K562 (cell line): ENCODE measurements at regions not wholly inside any gene's neighbourhood (a gene's known extent, or its start where the extent isn't known, plus 50 kb on each side); places are given as distances from the start of the nearest gene placed in this dataset.

Experiments used
- ATAC-seq: fragments of 200-7000 bp; cut with Tn5 transposase; 3 replicates; pipeline ENCODE4 v1.9.1; 2020; ENCODE audit warnings: moderate library complexity
- BruUV-seq: library from RNA; stranded (reverse); fragments of 400-500 nt; replicated peaks from 2 replicates; lab custom pipeline; 2021; lab: Mats Ljungman, UMichigan
- CTCF ChIA-PET: fragments of 300-600 bp; formaldehyde crosslinking; extraction: SDS; loops from one replicate; lab custom pipeline; 2021; ENCODE audit warnings: low intra/inter-chr PET ratio; lab: Yijun Ruan, JAX
- POLR2A ChIA-PET: fragments of 300-600, 350-650 bp; sonication (Branson Sonifier 250); formaldehyde crosslinking; extraction: SDS; loops from one replicate; lab custom pipeline; 2021; ENCODE audit warnings: antibody characterized with exemption, inconsistent platforms; lab: Yijun Ruan, JAX
- DNase-seq, 4 experiments: peaks; one replicate each; pipeline versions ENCODE4 v3.0.0 to v3.0.0-alpha.2; 2011 to 2018; ENCODE audit warnings: low spot score in 3 of 4, mixed read lengths in 3 of 4; ENCODE audit errors: extremely low read depth in 1 of 4
- FAIRE-seq: peaks from 2 replicates; lab custom pipeline; 2011; peaks lifted over from hg19 to GRCh38; lab: Jason Lieb, UNC
- H2AFZ ChIP-seq: 2 replicates; pipeline ENCODE4 v1.6.0; 2011; ENCODE audit warnings: low read depth, low read length, control low read depth, inconsistent platforms
- H3K27ac ChIP-seq: fragments of 200-600 bp; 3 replicates; pipeline ENCODE4 v1.8.0; 2011; ENCODE audit warnings: low read depth, mild to moderate bottlenecking, control low read depth, inconsistent platforms, low read length, moderate library complexity, mixed read lengths; ENCODE audit errors: extremely low read depth
- H3K27me3 ChIP-seq, 2 experiments: fragments of 300-600 bp in 1 of 2; 2 replicates in 1 of 2; 3 replicates in 1 of 2; pipeline versions ENCODE4 v1.6.0 to v1.8.0; 2011; ENCODE audit warnings: inconsistent platforms in 2 of 2, low read length in 2 of 2, mild to moderate bottlenecking in 1 of 2, mixed read lengths in 1 of 2, moderate library complexity in 1 of 2; ENCODE audit not compliant: control insufficient read depth in 2 of 2, insufficient read depth in 2 of 2
- H3K36me3 ChIP-seq: fragments of 300-600 bp; 3 replicates; pipeline ENCODE4 v1.8.0; 2011; ENCODE audit warnings: mild to moderate bottlenecking, low read length, inconsistent platforms; ENCODE audit not compliant: control insufficient read depth, insufficient read depth
- H3K4me1 ChIP-seq, 2 experiments: fragments of 200-600 bp in 1 of 2; replicated peaks in 1 of 2; 2 replicates in 1 of 2; 3 replicates in 1 of 2; pipeline versions ENCODE4 v1.5.1 to v1.8.0; 2011; ENCODE audit warnings: inconsistent platforms in 2 of 2, low read length in 2 of 2, mild to moderate bottlenecking in 1 of 2, mixed read lengths in 1 of 2, moderate library complexity in 1 of 2; ENCODE audit not compliant: control insufficient read depth in 2 of 2, insufficient read depth in 2 of 2
- H3K4me2 ChIP-seq: 2 replicates; pipeline ENCODE4 v1.6.1; 2011; ENCODE audit warnings: low read length, control low read depth, inconsistent platforms, mixed read lengths; ENCODE audit not compliant: insufficient read depth
- H3K4me3 ChIP-seq: fragments of 200-600 bp; sonication (generic), shearing (Covaris generic); 2 replicates; pipeline ENCODE4 v1.5.1; 2016; ENCODE audit warnings: control low read depth, inconsistent platforms
- H3K79me2 ChIP-seq: fragments of 200-600 bp; 3 replicates; pipeline ENCODE4 v1.8.0; 2011; ENCODE audit warnings: low read length, inconsistent platforms; ENCODE audit not compliant: control insufficient read depth, insufficient read depth
- H3K9ac ChIP-seq, 2 experiments: 2 replicates each; pipeline versions ENCODE4 v1.6.0 to v1.6.1; 2011; ENCODE audit warnings: low read depth in 2 of 2, low read length in 2 of 2, control low read depth in 1 of 2, inconsistent platforms in 1 of 2, mild to moderate bottlenecking in 1 of 2, mixed read lengths in 1 of 2; ENCODE audit not compliant: insufficient read depth in 1 of 2
- H3K9me1 ChIP-seq: one replicate; pipeline ENCODE4 v1.6.0; 2011; ENCODE audit warnings: inconsistent platforms, mild to moderate bottlenecking, low read length, moderate library complexity; ENCODE audit not compliant: control insufficient read depth, insufficient read depth
- H3K9me3 ChIP-seq: replicated peaks from 2 replicates; pipeline ENCODE4 v1.5.1; 2011; ENCODE audit warnings: low read depth, low read length, inconsistent platforms; ENCODE audit not compliant: control insufficient read depth, insufficient read depth
- H4K20me1 ChIP-seq: replicated peaks from 2 replicates; pipeline ENCODE4 v1.6.1; 2011; ENCODE audit warnings: low read length, inconsistent platforms, mixed read lengths; ENCODE audit not compliant: control insufficient read depth, insufficient read depth
- BACH1 ChIP-seq: fragments of 200-800 bp; sonication (Bioruptor generic); IDR thresholded peaks from 2 replicates; pipeline ENCODE4 v1.6.1; 2016; ENCODE audit warnings: missing genetic modification characterization, missing compliant biosample characterization
- BHLHE40 ChIP-seq: IDR thresholded peaks from 2 replicates; pipeline ENCODE4 v1.6.1; 2011; ENCODE audit warnings: low read length, improper control_type of control experiment
- CCAR2 ChIP-seq: fragments of 200-400 bp; formaldehyde crosslinking; IDR thresholded peaks from 2 replicates; pipeline ENCODE4 v1.6.1; 2017; ENCODE audit warnings: mild to moderate bottlenecking, low read depth, low read length
- CREB3L1 ChIP-seq: fragments of 450-650 bp; IDR thresholded peaks from 2 replicates; pipeline ENCODE4 v1.6.1; 2014; ENCODE audit warnings: low read depth, mild to moderate bottlenecking, moderate library complexity, borderline replicate concordance
- ESRRA ChIP-seq: fragments of 450-650 bp; IDR thresholded peaks from 2 replicates; pipeline ENCODE4 v1.6.1; 2014; ENCODE audit warnings: low read depth, mild to moderate bottlenecking, moderate library complexity, borderline replicate concordance
- FOXJ2 ChIP-seq: fragments of 200-800 bp; sonication (Bioruptor generic); IDR thresholded peaks from 2 replicates; pipeline ENCODE4 v1.6.1; 2016; ENCODE audit warnings: missing genetic modification characterization, missing compliant biosample characterization
- KDM5B ChIP-seq: fragments of 200-600 bp; sonication (generic); IDR thresholded peaks from 2 replicates; pipeline ENCODE4 v1.6.1; 2012; ENCODE audit warnings: low read depth, mild to moderate bottlenecking, moderate library complexity, low read length, control low read depth, inconsistent platforms; ENCODE audit not compliant: insufficient replicate concordance
- MEF2A ChIP-seq: IDR thresholded peaks from 2 replicates; pipeline ENCODE4 v1.6.1; 2011; ENCODE audit warnings: low read depth, mild to moderate bottlenecking, low read length, moderate library complexity; ENCODE audit not compliant: control insufficient read depth
- NCOA4 ChIP-seq: fragments of 450-650 bp; IDR thresholded peaks from 2 replicates; pipeline ENCODE4 v1.6.1; 2018; ENCODE audit warnings: mild to moderate bottlenecking; ENCODE audit not compliant: partially characterized antibody
- RFX7 ChIP-seq: fragments of 250-450 bp; sonication (Bioruptor Pico); IDR thresholded peaks from 2 replicates; pipeline ENCODE4 v1.5.1; 2021; ENCODE audit warnings: mild to moderate bottlenecking
- SIX5 ChIP-seq, 2 experiments: IDR thresholded peaks; 2 replicates each; pipeline ENCODE4 v1.6.1; 2011; ENCODE audit warnings: low read length in 2 of 2, borderline replicate concordance in 1 of 2, low read depth in 1 of 2, mild to moderate bottlenecking in 1 of 2, moderate library complexity in 1 of 2; ENCODE audit not compliant: insufficient read depth in 1 of 2
- SMARCC2 ChIP-seq: fragments of 450-650 bp; IDR thresholded peaks from 2 replicates; pipeline ENCODE4 v1.6.1; 2017; ENCODE audit warnings: antibody characterized with exemption, moderate library complexity, mild to moderate bottlenecking, low read depth
- SREBF1 ChIP-seq: fragments of 150-350 bp; IDR thresholded peaks from 2 replicates; pipeline ENCODE4 v1.6.1; 2014; ENCODE audit warnings: antibody characterized with exemption, low read depth, low read length, borderline replicate concordance
- ZNF318 ChIP-seq, 2 experiments: fragments of 450-650 bp; IDR thresholded peaks; 2 replicates each; pipeline ENCODE4 v1.6.1; 2016; ENCODE audit warnings: mild to moderate bottlenecking in 2 of 2, borderline replicate concordance in 1 of 2, low read depth in 1 of 2, moderate library complexity in 1 of 2
- WGBS: fragments of 100-300 bp; shearing (Covaris generic); methylation state at CpG from one replicate; pipeline ENCODE4 v1.1.6; 2016; ENCODE audit warnings: low coverage, mixed read lengths; ENCODE audit not compliant: insufficient coverage; ENCODE audit errors: missing lambda C conversion rate; 5-methylcytosine and 5-hydroxymethylcytosine counted together
- in situ Hi-C: fragments of 300-500 bp; cut with MboI; formaldehyde crosslinking; loops from 4 replicates; pipeline ENCODE4 v1.15.0; 2018; ENCODE audit warnings: inconsistent platforms, mixed read lengths
- intact Hi-C: fragments of 100-400 bp; cut with micrococcal nuclease; formaldehyde crosslinking; loops from 2 replicates; pipeline ENCODE4 v1.14.2; 2022

DNA sequence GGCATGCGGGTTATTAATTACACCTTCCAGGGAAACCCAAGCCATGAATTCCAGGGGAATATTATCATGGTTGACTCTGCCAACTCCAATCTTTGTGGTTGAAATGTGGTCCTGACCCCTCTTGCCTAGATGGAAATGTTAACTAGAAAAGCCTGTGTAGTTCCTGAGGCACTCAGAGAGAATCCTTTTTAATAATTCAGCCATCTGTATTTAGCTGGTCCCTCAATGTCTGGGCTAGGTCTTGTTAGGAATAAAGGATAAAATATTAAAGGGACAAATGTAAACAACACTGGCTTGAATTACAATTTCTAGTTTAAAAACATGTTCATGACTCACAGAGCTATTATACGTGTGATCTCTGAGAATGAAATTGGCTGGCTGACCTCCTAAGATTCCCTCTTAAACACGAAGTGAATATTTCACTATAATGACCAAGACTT lies 435.2 kb upstream of the SUCLG2 start:
- Histone ChIP-seq H3K36me3 (no peaks in the 10 kb centered on the region), H3K9me1 (no peaks in the 10 kb centered on the region), H3K4me1 (no peaks in the 10 kb centered on the region), H3K4me2 (no peak overlapping the region), H4K20me1 (no peaks in the 10 kb centered on the region), H3K4me3 (no peak overlapping the region), H3K79me2 (no peaks in the 10 kb centered on the region), H3K9me3 (no peaks in the 10 kb centered on the region), H2AFZ (no peak overlapping the region), H3K9ac (no peak overlapping the region), H3K27ac (no peak overlapping the region), H3K27me3 (no peaks in the 10 kb centered on the region)
- ATAC-seq (no peak), DNase-seq (no peak), FAIRE-seq (no peak)
- ChIA-PET POLR2A (no interaction called here), CTCF (no interaction called here)
- in situ Hi-C loops (no loop called here), intact Hi-C loops (no loop called here)
- WGBS = 0% methylated on average over 3 of the region's 3 CpGs
- BruUV-seq = no TSS peak
- no peak for TF ChIP-seq MEF2A
- no peak for TF ChIP-seq ESRRA
- no peak for TF ChIP-seq FOXJ2 (tag)
- no peak for TF ChIP-seq BACH1 (tag)
- no peak for TF ChIP-seq KDM5B
- TF ChIP-seq CREB3L1 = no peak
- no peak for TF ChIP-seq NCOA4
- TF ChIP-seq ZNF318 (IDR thresholded peaks at IDR 0.05; ENCODE audit: borderline replicate concordance in 1 of 2, low read depth in 1 of 2) = no peak
- TF ChIP-seq SREBF1 = no peak
- TF ChIP-seq BHLHE40 = no peak
- TF ChIP-seq CCAR2 = no peak
- TF ChIP-seq SMARCC2 = no peak
- TF ChIP-seq SIX5 (IDR thresholded peaks at IDR 0.05; ENCODE audit: borderline replicate concordance in 1 of 2, insufficient read depth in 1 of 2, low read depth in 1 of 2, low read length in 2 of 2) = no peak
- TF ChIP-seq RFX7 = no peak
